22Rv1 (cell line): ENCODE measurements at regions not wholly inside any gene's neighbourhood (a gene's known extent, or its start where the extent isn't known, plus 50 kb on each side); places are given as distances from the start of the nearest gene placed in this dataset.

ENCODE experiments used
- H3K27ac ChIP-seq: fragments of 450-650 bp; 2 replicates; pipeline ENCODE4 v1.5.1; 2017
- CTCF ChIP-seq: fragments of 450-650 bp; IDR thresholded peaks from 2 replicates; pipeline ENCODE4 v1.5.1; 2017; ENCODE audit warnings: mild to moderate bottlenecking
- ZFX ChIP-seq: fragments of 450-650 bp; IDR thresholded peaks from 2 replicates; pipeline ENCODE4 v1.6.1; 2017; ENCODE audit warnings: antibody characterized with exemption, borderline replicate concordance

DNA sequence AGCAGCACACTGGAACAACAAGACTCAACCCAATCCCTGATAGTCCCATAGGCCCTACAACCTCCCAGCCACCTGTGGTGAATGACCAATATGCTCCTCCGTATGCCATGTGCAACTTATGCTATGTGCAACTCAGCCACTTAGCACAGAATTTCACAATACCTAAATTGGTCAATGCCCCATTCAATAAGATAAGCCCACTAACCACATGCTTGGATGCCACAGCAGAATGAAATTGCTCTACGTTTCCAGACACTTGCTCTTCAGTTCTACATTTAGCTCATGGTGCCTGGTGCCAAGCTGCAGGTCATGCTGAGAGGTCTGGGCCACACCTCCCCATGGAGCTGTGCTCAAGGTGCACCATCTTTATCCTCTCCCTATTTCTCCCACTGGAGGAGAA, 159.8 kb downstream of the EN1 start:
- H3K27ac ChIP-seq: no peak overlapping the region
- TF ChIP-seq CTCF: no peak
- no peak for TF ChIP-seq ZFX

DNA sequence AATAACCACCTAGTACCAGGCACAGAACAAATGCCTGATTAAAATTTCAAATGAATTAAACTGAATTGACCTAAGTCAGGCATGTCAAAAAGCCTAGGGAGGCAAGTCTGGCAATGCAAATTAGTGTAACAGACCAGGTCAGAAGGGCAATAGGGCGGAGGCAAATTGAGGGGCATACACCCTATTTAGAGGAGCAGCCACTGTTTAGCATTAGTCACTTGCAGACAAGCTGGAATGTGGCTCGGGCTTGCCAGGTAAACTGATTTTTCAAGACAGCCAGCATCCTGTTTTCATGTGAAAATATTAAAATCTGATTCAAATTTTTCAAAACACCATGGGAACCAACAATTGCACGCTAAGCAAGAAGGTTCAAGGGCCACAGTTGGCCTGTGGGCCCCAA, 160.3 kb downstream of the EN1 start:
- TF ChIP-seq ZFX: no peak
- no peak for TF ChIP-seq CTCF
- no peak overlapping the region for H3K27ac ChIP-seq

DNA sequence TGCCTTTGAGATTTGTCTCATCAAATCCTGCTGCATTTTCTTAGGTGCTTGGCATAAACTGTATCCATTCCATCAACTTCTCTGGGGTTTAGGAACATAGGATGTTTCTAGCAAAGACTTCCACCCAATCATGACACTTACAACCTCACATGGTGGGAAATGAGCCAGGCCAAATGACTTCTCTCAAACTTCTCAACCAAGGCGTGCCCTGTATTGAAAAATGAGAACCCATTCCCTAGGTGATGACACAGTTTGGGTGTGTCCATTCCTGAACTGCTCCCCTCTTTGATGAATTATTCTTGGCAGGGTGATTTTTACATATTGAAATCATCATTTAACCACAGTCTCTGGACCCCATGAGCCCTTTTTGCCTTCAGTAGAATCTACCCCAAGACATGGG, 161.1 kb downstream of the EN1 start:
- TF ChIP-seq ZFX (no peak), CTCF (no peak)
- no peak overlapping the region for H3K27ac ChIP-seq

- no peak overlapping the region for H3K27ac ChIP-seq
These were observed 164.0 kb downstream of the EN1 start for GRCh38 chr2:118683460-118683859.

DNA sequence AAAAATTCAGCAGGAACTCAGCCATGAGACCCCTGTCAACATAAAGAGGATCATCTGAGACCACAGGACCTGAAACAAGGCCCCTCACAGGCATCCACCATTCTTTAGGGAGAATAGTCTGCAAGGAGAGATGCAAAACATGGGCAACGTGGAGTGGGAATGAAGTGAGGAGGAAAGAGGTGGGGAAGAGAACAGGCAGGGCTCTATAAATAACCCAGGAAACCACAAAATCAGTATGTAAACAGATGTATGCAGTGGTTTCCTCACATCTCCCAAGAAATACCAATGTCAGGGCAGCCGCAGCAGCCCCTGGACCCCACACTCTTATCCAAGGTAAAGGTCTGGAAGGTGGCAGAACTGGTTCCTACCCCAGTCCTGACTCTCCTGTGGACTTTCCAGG, 168.5 kb downstream of the EN1 start:
- H3K27ac ChIP-seq: no peak overlapping the region
- TF ChIP-seq ZFX (no peak), CTCF (no peak)

More at GRCh38 chr2:118683460-118683859, 164.0 kb downstream of the EN1 start:
- TF ChIP-seq ZFX: no peak
- TF ChIP-seq CTCF: no peak

DNA sequence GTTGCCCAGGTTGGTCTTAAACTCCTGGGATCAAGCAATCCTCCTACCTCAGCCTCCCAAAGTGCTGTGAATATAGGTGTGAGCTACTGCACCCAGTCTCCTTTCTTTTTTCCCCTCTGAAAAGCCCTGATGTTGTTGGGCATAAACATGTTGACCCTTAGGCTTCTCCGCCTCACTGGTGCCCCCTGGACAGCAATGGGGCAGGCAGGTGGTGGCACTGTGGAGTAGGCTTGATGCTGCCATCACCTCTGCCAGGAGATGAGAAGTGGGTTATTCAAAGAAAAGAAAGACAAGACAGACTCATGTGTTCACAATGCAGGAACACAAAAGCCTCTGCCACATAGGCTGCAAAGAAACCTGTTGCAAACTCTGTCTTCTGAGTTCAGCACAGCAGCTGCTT, 169.9 kb downstream of the EN1 start:
- TF ChIP-seq CTCF (no peak), ZFX (no peak)
- no peak overlapping the region for H3K27ac ChIP-seq

DNA sequence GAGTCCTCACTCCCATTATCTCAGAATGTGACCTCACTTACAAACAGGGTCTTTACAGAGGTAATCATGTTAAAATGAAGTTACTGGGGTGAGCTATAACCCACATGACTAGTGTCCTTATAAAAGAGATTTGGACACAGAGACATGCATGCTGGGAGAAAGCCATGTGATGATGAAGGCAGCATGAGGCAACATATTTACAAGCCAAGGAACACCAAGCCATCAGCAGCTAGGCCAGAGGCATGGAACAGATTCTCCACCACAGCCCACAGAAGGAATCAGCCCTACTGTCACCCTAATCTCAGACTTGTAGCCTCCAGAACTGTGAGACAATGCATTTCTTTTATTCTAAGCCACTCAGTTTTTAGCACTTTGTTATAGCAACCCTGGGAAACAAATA, 171.9 kb downstream of the EN1 start:
- H3K27ac ChIP-seq: no peak overlapping the region
- TF ChIP-seq ZFX (no peak), CTCF (no peak)
